ENCODE measurements at regions not wholly inside any gene's neighbourhood (a gene's known extent, or its start where the extent isn't known, plus 50 kb on each side); places are given as distances from the start of the nearest gene placed in this dataset.
"Not testable (repeated sequence)": the region's sequence is repeated elsewhere in the genome, so short reads cannot be mapped to it uniquely, and the experiment has no call there.

GRCh38 chr6:2351090-2351489, 105.7 kb upstream of the GMDS start:
- TF ChIP-seq CTCF (IDR thresholded peaks at IDR 0.05): no peak
- H3K4me1 Mint-ChIP-seq (ENCODE audit: low read depth): no peaks in the 10 kb centered on the region
- no peak overlapping the region for H3K27ac Mint-ChIP-seq
- CTCF ChIA-PET: interaction anchor here (0.9 to 4.1 kb wide), 4 partner anchors 143 to 754 kb away, joined by 3 to 41 read pairs (median 4); no protein-coding TSS in a partner anchor
- no peak for ATAC-seq
- H3K36me3 Mint-ChIP-seq (ENCODE audit: low read depth): no peaks in the 10 kb centered on the region
- no peak for DNase-seq
- no peak overlapping the region for H3K4me3 Mint-ChIP-seq
- no peaks in the 10 kb centered on the region for H3K9me3 Mint-ChIP-seq
- POLR2A ChIA-PET: no interaction called here
- intact Hi-C loops (cut with micrococcal nuclease): loop anchor here (5.0 to 10.0 kb wide), 2 partner anchors 236 to 754 kb away; no protein-coding TSS in a partner anchor
- no peaks in the 10 kb centered on the region for H3K27me3 Mint-ChIP-seq

DNA sequence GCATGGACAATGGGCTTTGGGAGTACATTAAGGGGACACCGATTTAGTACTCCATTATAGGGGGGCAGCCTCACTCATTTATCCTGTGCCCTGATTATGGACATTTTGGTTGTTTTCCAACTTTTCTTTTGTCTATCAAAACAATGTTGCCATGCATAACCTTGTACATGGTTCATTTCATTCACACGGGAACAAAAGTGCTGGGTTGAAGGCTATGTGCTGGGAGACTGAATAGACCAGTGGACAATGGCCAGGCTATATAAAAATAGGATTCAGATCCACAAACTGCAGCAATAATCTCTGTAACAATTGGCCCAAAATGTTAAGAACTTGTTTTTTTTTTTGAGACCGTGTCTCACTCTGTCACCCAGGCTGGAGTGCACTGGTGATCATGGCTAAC, 100.7 kb upstream of the GMDS start:
- DNase-seq: no peak
- Mint-ChIP-seq H3K36me3 (ENCODE audit: low read depth) (peaks cover 3% of the 10 kb centered on the region), H3K4me3 (no peak overlapping the region), H3K27me3 (no peaks in the 10 kb centered on the region), H3K9me3 (peaks cover 16% of the 10 kb centered on the region), H3K4me1 (ENCODE audit: low read depth) (no peaks in the 10 kb centered on the region), H3K27ac (no peak overlapping the region)
- no peak for ATAC-seq
- TF ChIP-seq CTCF (IDR thresholded peaks at IDR 0.05): no peak
- ChIA-PET CTCF (no interaction called here), POLR2A (no interaction called here)
- intact Hi-C loops (cut with micrococcal nuclease): no loop called here

GRCh38 chr6:2344319-2344905, 99.0 kb upstream of the GMDS start:
- ATAC-seq: no peak
- no peak overlapping the region for H3K4me3 Mint-ChIP-seq
- no peaks in the 10 kb centered on the region for H3K4me1 Mint-ChIP-seq (ENCODE audit: low read depth)
- TF ChIP-seq CTCF (IDR thresholded peaks at IDR 0.05): no peak
- ChIA-PET POLR2A (interaction anchor here (0.7 kb wide), 1 partner anchor 757 kb away, joined by 4 read pairs; no protein-coding TSS in a partner anchor), CTCF (interaction anchor here (0.7 to 2.4 kb wide), 2 partner anchors 10 to 748 kb away, joined by 4 to 6 read pairs; no protein-coding TSS in a partner anchor)
- DNase-seq: no peak
- intact Hi-C loops (cut with micrococcal nuclease): no loop called here
- H3K27ac Mint-ChIP-seq: no peak overlapping the region
- H3K36me3 Mint-ChIP-seq (ENCODE audit: low read depth): peaks cover 3% of the 10 kb centered on the region
- H3K9me3 Mint-ChIP-seq: peaks cover 27% of the 10 kb centered on the region
- no peaks in the 10 kb centered on the region for H3K27me3 Mint-ChIP-seq

GRCh38 chr6:2327591-2327990, 82.2 kb upstream of the GMDS start:
- H3K27ac Mint-ChIP-seq: no peak overlapping the region
- ATAC-seq (no peak), DNase-seq (no peak)
- H3K4me3 Mint-ChIP-seq: no peak overlapping the region
- peaks cover 42% of the 10 kb centered on the region for H3K36me3 Mint-ChIP-seq (ENCODE audit: low read depth)
- intact Hi-C loops (cut with micrococcal nuclease): no loop called here
- no peaks in the 10 kb centered on the region for H3K4me1 Mint-ChIP-seq (ENCODE audit: low read depth)
- H3K9me3 Mint-ChIP-seq: peaks cover 37% of the 10 kb centered on the region
- no peaks in the 10 kb centered on the region for H3K27me3 Mint-ChIP-seq
- ChIA-PET POLR2A (no interaction called here), CTCF (no interaction called here)
- TF ChIP-seq CTCF (IDR thresholded peaks at IDR 0.05): no peak

- CTCF ChIA-PET: no interaction called here
- no peaks in the 10 kb centered on the region for H3K27me3 Mint-ChIP-seq
- DNase-seq (no peak), ATAC-seq (no peak)
- H3K4me1 Mint-ChIP-seq (ENCODE audit: low read depth): no peaks in the 10 kb centered on the region
- intact Hi-C loops (cut with micrococcal nuclease): no loop called here
- H3K36me3 Mint-ChIP-seq (ENCODE audit: low read depth): peaks cover 30% of the 10 kb centered on the region
- H3K4me3 Mint-ChIP-seq: no peak overlapping the region
- POLR2A ChIA-PET: interaction anchor here (0.6 kb wide), 1 partner anchor 9 kb away, joined by 3 read pairs; no protein-coding TSS in a partner anchor
- no peak overlapping the region for H3K27ac Mint-ChIP-seq
- peaks cover 46% of the 10 kb centered on the region for H3K9me3 Mint-ChIP-seq
- no peak for TF ChIP-seq CTCF (IDR thresholded peaks at IDR 0.05)
Observed at GRCh38 chr6:2324166-2324953, 79.0 kb upstream of the GMDS start.

DNA sequence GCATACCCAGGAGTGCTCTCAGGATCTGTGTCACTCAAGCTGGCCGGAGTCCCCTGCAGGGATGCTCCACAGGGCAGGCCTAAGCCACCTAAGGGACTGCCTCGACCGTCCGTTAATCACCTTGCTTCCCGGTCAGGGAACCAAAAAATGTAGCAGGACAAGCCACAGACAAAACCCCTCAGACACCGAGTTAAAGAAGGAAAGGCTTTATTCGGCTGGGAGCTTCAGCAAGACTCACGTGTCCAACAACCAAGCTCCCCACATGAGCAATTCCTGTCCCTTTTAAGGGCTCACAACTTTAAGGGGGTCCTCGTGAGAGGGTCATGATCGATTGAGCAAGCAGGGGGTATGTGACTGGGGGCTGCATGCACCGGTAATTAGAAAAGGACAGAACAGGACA, 72.1 kb upstream of the GMDS start:
- POLR2A ChIA-PET, H3K27ac Mint-ChIP-seq: not testable (repeated sequence)
- H3K36me3 Mint-ChIP-seq (ENCODE audit: low read depth): peaks cover 13% of the 10 kb centered on the region

More for the DNA sequence above, 72.1 kb upstream of the GMDS start:
- H3K27me3 Mint-ChIP-seq; H3K4me1 Mint-ChIP-seq (ENCODE audit: low read depth); DNase-seq; intact Hi-C loops (cut with micrococcal nuclease); H3K4me3 Mint-ChIP-seq; CTCF ChIA-PET; ATAC-seq: not testable (repeated sequence)
- peaks cover 44% of the 10 kb centered on the region for H3K9me3 Mint-ChIP-seq

All from activated CD8-positive, alpha-beta T cell treated with anti-CD3 and anti-CD28 coated beads for 36 hours (primary cell).